Prostate gland (tissue), 2 donors: ENCODE measurements at regions not wholly inside any gene's neighbourhood (a gene's known extent, or its start where the extent isn't known, plus 50 kb on each side); places are given as distances from the start of the nearest gene placed in this dataset.

Source experiments
- CTCF ChIP-seq, 4 experiments: fragments of 200-600 bp in 2 of 4; fragments of 450-650 bp in 2 of 4; sonication (generic) in 2 of 4; IDR thresholded peaks; 1 replicate in 3 of 4; 2 replicates in 1 of 4; pipeline ENCODE4 v1.5.1; 2016 to 2019; ENCODE audit warnings: antibody characterized with exemption in 4 of 4, mild to moderate bottlenecking in 2 of 4, moderate library complexity in 2 of 4
- POLR2AphosphoS5 ChIP-seq: sonication (generic); formaldehyde crosslinking; IDR thresholded peaks from one replicate; pipeline ENCODE4 v1.6.1; 2017; ENCODE audit warnings: antibody characterized with exemption

GRCh38 chr11:98183034-98183433 is 837.7 kb upstream of the CNTN5 start:
- TF ChIP-seq CTCF (IDR thresholded peaks at IDR 0.05) (no peak), POLR2AphosphoS5 (no peak)
